Middle frontal gyrus (tissue), 1 donor: ENCODE measurements at regions not wholly inside any gene's neighbourhood (a gene's known extent, or its start where the extent isn't known, plus 50 kb on each side); places are given as distances from the start of the nearest gene placed in this dataset.

Experiments used
- DNase-seq: peaks from one replicate; pipeline ENCODE4 v3.0.0-alpha.2; 2015; ENCODE audit warnings: low spot score; ENCODE audit errors: extremely low spot score

DNA sequence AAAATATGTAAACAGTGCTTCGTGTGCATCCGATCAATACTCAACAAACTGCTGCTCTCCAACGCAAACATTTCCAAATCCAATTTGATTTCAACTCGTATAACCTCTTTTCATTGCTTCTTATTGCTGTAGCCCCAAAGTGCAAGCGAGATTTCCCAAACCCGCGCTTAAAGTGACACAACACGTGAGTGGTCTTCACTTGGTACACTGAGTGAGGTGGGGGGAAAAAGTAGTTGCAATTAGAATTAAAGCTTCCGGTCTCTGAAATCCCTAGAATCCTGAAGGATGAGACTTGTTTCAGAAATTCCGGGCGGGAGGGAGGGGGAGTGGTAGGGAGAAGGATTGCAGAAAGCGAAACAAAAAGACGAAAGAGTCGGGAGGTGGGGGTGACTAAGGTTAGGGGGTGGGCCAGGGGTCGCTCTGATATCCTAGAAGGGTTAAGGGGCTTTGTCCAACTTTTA lies 387.5 kb downstream of the BCAT1 start:
- no peak for DNase-seq

- no peak for DNase-seq
Measured at GRCh38 chr12:24560831-24561271, 388.1 kb downstream of the BCAT1 start.

- no peak for DNase-seq
Measured at GRCh38 chr12:24560192-24560775, 388.6 kb downstream of the BCAT1 start.

DNA sequence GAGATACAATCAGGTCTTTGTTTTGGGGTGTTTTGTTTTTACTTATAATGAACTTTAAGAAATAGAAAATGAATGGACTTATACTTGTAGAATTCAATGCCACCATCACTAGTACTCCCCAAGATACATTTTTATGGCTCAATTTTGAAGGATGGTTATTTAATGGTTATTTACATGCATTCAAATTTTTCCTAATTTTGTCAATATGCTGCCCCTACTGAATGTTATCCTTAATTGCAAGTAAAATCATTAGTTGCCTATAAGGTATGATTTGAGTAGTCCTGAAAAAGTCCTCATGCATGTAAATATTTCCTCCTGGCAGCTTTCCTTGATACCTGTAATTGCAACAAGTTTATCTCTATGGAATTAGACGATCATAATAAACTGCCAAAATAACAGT lies 391.2 kb downstream of the BCAT1 start:
- DNase-seq, result no peak

GRCh38 chr12:24555730-24556129 lies 393.2 kb downstream of the BCAT1 start:
- no peak for DNase-seq

DNA sequence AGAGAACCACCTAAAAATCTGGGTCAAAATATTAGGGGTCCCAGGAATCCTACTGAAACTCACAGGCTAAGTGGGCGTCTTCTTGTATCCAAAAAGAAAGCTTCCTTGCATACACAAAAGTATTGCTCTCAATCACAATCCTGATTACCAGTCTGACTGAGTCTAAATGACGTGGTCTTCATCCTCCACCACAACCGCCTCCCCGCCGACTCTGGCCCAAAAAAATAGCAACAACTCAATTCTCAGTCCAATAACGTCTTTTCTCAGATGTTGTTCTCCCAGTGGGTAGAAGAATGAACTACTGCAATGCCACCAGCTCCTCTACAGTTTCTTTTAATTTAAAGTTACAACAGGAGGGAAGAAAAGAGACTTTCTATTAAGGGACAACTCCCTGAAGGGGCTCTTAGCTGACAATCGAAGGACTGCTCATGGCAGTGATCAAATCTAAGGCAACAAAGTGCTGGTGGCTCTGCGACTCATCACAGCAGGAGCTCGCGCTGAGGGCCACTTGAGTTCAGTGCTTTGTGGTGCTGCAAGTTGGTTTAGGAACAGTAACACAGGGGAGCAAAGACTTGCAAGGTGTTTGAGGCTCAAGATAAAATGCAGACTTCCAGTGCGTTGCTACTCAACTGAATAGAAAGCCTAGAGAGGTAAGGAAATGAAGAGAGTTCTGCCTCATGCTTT lies 394.1 kb downstream of the BCAT1 start:
- DNase-seq, result no peak

- no peak for DNase-seq
Measured at GRCh38 chr12:24553259-24553658, 395.6 kb downstream of the BCAT1 start.

- DNase-seq, result no peak
Measured at GRCh38 chr12:24551163-24551786, 397.6 kb downstream of the BCAT1 start.

- DNase-seq, result no peak
Measured at GRCh38 chr12:24550609-24551008, 398.3 kb downstream of the BCAT1 start.

GRCh38 chr12:24546661-24547060 lies 402.2 kb downstream of the BCAT1 start:
- DNase-seq, result no peak

- no peak for DNase-seq
Measured at GRCh38 chr12:24546084-24546483, 402.8 kb downstream of the BCAT1 start.

DNA sequence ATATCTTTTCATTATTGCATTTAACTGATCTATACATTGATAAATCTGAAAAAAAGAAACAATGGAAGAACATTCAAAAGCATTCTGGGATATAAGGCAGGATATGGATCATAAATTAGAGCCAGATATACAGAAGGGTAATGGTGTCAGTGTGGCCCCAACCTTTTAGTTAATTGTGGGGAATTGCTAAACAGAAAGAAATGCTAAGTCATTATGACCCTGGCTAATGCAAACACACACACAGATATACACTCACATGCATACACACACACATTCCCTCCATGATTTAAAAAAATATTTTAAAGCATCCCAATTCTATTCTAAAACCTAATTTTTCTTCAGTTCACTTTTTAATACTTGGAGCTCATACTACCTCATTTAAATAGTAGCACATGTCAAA lies 404.5 kb downstream of the BCAT1 start:
- DNase-seq, result no peak

GRCh38 chr12:24541193-24541871 lies 407.6 kb downstream of the BCAT1 start:
- DNase-seq, result no peak

DNA sequence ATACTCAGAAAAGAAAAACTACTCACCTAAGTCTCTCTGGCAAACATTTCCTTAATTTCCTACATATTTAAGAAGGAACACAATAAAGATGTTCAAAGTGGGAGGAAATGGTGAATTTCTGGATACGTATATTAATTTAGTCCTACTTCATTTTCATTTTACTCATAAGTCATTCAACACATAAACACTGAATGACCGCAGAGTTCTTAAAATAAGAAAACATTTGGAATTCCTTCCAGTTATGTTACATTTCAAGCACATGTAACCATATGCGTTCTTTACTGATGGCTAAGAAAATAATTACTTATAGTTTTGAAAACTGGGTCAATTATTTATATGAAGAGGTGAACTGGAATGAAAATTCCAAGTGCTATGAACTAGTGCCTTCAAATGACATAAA lies 409.3 kb downstream of the BCAT1 start:
- DNase-seq, result no peak

GRCh38 chr12:24537083-24537860 lies 411.6 kb downstream of the BCAT1 start:
- no peak for DNase-seq

DNA sequence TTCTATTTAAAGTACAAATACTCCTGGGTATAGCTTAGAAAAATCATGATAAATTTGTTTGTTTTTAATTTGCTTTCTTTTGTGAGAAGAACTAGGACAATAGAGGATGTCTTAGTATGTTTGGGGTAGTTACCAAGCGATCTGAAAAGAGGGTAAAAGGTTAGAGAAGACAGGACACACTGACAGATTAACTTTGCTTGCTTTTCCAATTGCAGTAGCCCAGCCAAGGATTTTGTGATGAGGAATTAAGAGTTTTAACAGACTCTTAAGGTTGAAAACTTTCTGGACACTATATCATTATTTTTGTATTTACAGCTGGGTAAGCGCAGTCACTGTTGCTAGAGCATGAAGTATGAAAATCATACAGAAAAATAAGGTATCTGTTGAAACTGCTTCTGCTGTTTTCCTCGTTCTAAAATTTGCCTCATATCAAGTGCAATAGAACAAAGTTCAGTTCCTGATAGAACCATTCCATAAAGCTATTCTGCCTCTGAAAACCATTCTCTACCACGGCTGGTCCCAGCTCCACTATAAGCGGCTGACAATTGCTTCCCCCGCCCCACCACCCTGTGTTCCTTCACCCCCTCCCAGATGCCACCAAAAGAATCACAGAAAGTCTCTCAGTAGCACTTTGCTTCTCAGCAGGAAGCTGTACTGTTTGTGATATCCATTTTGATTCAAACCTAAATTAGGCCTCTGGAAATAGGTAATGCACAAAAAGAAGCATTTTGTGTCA lies 413.4 kb downstream of the BCAT1 start:
- no peak for DNase-seq

- no peak for DNase-seq
Measured at GRCh38 chr12:24534622-24535021, 414.3 kb downstream of the BCAT1 start.

GRCh38 chr12:24533716-24534352 lies 415.1 kb downstream of the BCAT1 start:
- no peak for DNase-seq

DNA sequence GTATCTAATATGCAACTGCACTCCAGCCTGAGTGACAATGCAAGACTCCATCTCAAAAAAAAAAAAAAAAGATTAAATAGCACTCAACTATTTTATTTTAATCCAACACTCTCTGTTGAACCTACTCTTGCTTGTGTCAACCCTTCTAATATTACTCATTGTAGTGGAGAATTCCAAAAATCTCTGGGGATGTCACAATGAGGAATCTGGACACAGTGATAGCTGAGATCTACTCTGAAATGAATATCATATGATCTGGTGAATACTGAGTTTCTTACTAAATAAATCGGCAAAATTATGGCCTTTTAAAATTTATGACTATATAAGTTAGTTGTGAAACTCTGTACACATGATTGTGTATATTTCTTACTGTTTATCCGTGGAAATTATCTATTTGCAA lies 418.2 kb downstream of the BCAT1 start:
- DNase-seq, result no peak

DNA sequence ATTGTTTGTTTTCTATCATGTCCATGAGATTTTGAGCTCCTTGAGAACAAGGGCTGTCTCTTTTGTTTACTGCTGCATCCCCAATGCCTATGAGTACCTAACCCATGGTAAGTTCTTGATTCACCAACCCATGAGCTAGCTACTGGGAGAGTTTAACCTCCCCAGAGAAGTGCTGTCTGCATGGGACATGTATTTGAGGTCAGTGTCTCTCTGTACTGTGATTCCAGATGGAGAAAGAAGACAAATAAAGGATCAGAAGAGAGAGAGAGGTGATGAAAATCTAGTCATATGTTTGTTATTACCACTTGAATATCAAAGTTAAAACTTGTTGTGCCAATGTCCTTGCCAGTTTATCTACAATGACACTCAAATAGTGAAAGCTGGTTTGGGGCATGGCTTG lies 421.8 kb downstream of the BCAT1 start:
- DNase-seq, result no peak
